ENCODE measurements at regions not wholly inside any gene's neighbourhood (a gene's known extent, or its start where the extent isn't known, plus 50 kb on each side); places are given as distances from the start of the nearest gene placed in this dataset.

- H3K9me3 Mint-ChIP-seq = peaks cover 3% of the 10 kb centered on the region
- no peaks in the 10 kb centered on the region for H3K4me1 Mint-ChIP-seq
- no peak overlapping the region for H3K27ac Mint-ChIP-seq
- H3K36me3 Mint-ChIP-seq = no peaks in the 10 kb centered on the region
- no peak overlapping the region for H3K4me3 Mint-ChIP-seq
- no peaks in the 10 kb centered on the region for H3K27me3 Mint-ChIP-seq
- DNase-seq (ENCODE audit: low spot score in 2 of 2) (no peak), ATAC-seq (ENCODE audit: low read depth) (no peak)
Measured at GRCh38 chr7:68311958-68312357, 1286.3 kb upstream of the AUTS2 start.

DNA sequence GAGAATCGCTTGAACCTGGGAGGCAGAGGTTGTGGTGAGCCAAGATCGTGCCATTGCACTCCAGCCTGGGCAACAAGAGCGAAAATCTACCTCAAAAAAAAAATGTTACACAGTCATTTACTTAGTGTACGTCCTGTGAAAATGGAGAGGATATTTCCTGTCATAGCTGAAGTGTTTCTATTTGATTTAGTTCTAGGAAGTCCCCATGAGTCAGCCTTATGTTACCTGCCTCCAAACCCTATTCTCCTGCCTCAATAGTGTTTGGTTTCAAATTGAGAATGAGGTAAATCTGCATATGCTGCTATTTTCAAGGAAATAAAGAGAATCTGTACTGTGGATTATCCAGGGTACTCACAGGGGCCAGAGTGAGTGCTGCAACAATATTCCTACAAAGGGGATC is 1284.5 kb upstream of the AUTS2 start:
- Mint-ChIP-seq H3K4me1 (no peaks in the 10 kb centered on the region), H3K27ac (no peak overlapping the region), H3K36me3 (no peaks in the 10 kb centered on the region), H3K4me3 (no peak overlapping the region), H3K27me3 (no peaks in the 10 kb centered on the region), H3K9me3 (peaks cover 3% of the 10 kb centered on the region)
- no peak for ATAC-seq (ENCODE audit: low read depth)
- DNase-seq (ENCODE audit: low spot score in 2 of 2) = no peak

DNA sequence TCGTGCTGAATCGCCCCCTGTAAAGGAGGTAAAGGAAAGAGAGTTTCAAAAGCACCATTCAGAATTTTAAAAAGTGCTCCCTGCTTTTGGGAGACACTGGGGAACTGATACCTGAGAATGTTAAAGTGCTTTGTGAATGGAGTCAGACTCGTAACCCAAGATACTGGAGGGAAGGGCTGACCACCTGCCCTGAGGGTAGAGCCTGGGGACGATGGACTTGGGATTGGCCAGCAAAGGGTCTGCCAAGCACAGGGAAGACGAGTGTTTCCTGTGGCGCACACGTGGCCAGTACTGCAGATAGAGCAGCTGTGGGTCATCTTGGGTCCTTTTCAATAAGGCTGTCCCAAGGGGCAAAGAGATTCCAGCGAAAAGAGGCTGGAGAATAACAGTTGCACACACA is 1284.1 kb upstream of the AUTS2 start:
- DNase-seq (ENCODE audit: low spot score in 2 of 2) (no peak), ATAC-seq (ENCODE audit: low read depth) (no peak)
- Mint-ChIP-seq H3K27me3 (no peaks in the 10 kb centered on the region), H3K27ac (no peak overlapping the region), H3K4me3 (no peak overlapping the region), H3K4me1 (no peaks in the 10 kb centered on the region), H3K9me3 (peaks cover 3% of the 10 kb centered on the region), H3K36me3 (no peaks in the 10 kb centered on the region)

DNA sequence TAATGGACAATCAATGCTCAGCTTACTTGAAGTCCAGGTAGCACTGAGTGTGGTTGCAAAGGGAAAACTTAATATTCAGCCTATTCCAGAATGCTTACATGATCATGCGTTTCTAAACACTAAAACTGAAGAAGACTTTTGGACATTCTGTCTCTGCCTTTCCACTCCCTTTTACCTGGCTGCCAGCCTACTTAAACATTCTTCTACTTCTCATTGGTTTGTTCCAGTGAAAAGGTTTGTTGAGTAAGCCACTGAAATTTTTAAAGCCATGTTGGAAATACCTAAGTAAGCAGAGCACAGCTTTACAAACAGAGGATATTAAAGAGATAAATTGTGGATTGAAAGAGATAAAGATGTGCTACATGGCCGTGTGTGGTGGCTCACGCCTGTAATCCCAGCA is 1280.8 kb upstream of the AUTS2 start:
- no peak for DNase-seq (ENCODE audit: low spot score in 2 of 2)
- no peaks in the 10 kb centered on the region for H3K36me3 Mint-ChIP-seq
- peaks cover 3% of the 10 kb centered on the region for H3K9me3 Mint-ChIP-seq

DNA sequence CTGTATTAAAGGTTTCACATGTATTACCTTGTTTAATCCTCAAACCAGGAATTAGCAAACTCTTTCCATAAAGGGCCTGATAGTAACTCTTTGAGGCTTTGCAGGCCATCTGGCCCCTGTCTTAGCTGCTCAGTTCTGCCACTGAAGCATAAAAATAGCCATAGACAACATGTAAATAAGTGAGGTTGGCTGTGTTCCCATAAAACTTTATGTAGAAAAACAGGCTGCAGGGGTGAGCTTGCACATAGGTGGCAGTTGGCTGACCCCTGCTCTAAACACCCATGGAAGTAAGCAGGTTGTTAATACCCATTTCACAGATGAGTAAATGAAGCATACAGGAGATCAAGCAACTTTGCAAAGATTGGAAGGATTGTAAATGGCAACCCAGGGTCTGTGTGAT is 1279.2 kb upstream of the AUTS2 start:
- no peak overlapping the region for H3K27ac Mint-ChIP-seq
- ATAC-seq (ENCODE audit: low read depth) = no peak
- DNase-seq (ENCODE audit: low spot score in 2 of 2) = no peak
- H3K9me3 Mint-ChIP-seq = no peaks in the 10 kb centered on the region
- no peak overlapping the region for H3K4me3 Mint-ChIP-seq
- H3K4me1 Mint-ChIP-seq = no peaks in the 10 kb centered on the region
- no peaks in the 10 kb centered on the region for H3K36me3 Mint-ChIP-seq
- no peaks in the 10 kb centered on the region for H3K27me3 Mint-ChIP-seq

More for the DNA sequence above, 1280.8 kb upstream of the AUTS2 start:
- no peak for ATAC-seq (ENCODE audit: low read depth)
- Mint-ChIP-seq H3K4me3 (no peak overlapping the region), H3K4me1 (no peaks in the 10 kb centered on the region), H3K27ac (no peak overlapping the region), H3K27me3 (no peaks in the 10 kb centered on the region)

DNA sequence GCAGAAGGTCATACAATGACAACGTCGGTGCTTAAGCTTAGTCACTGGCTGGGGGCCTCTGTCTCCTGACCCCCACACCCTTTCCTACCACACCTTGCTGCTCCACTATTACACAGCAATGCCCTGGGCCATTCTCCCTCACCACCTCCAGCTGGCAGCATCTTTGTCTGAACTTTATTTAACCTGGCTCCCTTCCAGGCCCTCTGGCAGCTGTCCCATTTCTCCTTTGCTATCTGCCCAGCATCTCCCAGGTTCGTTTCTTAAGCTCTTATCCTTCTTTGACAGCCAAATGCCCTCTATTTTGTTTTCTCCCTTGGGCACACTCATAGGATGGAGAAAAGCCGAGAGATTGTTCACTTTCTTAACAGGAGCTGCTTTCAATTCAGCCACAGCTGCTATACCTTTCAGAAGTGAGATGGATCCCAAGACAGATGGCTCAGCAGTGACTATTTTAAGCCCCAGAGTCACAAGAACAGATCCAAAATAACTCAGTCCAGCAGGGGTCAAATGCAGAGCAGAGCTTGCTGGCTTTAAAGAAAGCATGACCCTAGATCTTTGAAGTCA is 1277.1 kb upstream of the AUTS2 start:
- Mint-ChIP-seq H3K4me1 (no peaks in the 10 kb centered on the region), H3K36me3 (no peaks in the 10 kb centered on the region), H3K9me3 (no peaks in the 10 kb centered on the region), H3K4me3 (no peak overlapping the region), H3K27ac (no peak overlapping the region), H3K27me3 (no peaks in the 10 kb centered on the region)
- ATAC-seq (ENCODE audit: low read depth) (no peak), DNase-seq (ENCODE audit: low spot score in 2 of 2) (no peak)

DNA sequence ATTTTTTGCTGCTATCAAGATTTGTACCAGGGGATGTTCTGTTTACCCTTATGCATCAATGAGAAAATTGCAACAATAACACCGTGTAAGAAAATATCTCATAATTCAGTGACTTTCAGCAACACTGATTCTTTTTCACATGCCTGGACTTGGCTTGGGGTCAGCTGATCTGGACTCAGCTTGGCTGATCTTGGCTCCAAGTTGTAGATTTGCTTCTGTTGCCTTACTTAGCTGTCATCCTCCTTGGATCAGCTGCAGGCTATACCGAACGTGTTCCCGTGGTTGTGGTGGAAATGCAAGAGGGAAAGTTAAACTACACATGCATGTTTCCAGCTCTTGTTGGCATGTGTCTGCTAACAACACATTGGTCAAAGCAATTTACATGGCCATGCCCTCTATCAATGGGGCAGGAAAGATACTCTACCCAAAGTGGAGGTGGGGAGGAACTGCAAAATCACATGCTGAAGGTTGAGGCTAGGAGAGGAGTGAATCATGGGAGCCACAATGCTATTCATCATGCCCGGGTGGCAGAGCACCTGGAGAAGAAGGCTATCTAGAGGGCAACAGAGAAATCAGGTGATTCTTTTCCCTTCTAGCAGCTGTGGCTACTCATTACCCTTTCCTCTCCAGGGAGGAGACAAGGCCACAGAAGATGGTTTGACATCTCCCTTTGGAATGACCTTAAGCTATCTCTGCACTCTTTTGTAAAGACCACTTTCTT is 1276.3 kb upstream of the AUTS2 start:
- no peaks in the 10 kb centered on the region for H3K9me3 Mint-ChIP-seq
- no peak for ATAC-seq (ENCODE audit: low read depth)
- H3K27ac Mint-ChIP-seq = no peak overlapping the region
- no peaks in the 10 kb centered on the region for H3K27me3 Mint-ChIP-seq
- H3K36me3 Mint-ChIP-seq = no peaks in the 10 kb centered on the region
- no peak overlapping the region for H3K4me3 Mint-ChIP-seq
- DNase-seq (ENCODE audit: low spot score in 2 of 2) = no peak
- H3K4me1 Mint-ChIP-seq = no peaks in the 10 kb centered on the region

- Mint-ChIP-seq H3K27ac (no peak overlapping the region), H3K4me3 (no peak overlapping the region), H3K27me3 (no peaks in the 10 kb centered on the region), H3K4me1 (no peaks in the 10 kb centered on the region), H3K36me3 (no peaks in the 10 kb centered on the region), H3K9me3 (peaks cover 2% of the 10 kb centered on the region)
- no peak for DNase-seq (ENCODE audit: low spot score in 2 of 2)
- ATAC-seq (ENCODE audit: low read depth) = no peak
Measured at GRCh38 chr7:68324621-68325020, 1273.7 kb upstream of the AUTS2 start.

DNA sequence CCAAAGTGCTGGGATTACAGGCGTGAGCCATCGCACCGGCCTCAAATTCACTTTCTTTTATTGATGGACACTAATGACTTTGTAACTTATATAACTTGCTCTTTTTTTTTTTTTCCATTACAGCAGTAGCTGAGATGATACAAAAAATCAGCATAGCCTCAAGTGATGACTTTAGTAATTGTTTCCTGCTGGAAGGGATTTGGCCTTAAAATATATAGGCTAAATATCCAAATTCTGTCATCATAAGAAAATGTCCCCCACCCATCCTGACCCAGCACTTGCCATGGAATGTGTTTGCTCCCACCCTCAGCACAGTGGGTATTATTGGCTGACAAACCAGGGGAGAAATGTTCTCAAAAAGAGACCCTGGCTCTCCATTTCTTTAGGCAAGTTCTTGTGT is 1264.1 kb upstream of the AUTS2 start:
- no peak for DNase-seq (ENCODE audit: low spot score in 2 of 2)
- Mint-ChIP-seq H3K4me1 (no peaks in the 10 kb centered on the region), H3K27ac (no peak overlapping the region), H3K4me3 (no peak overlapping the region), H3K27me3 (no peaks in the 10 kb centered on the region), H3K36me3 (no peaks in the 10 kb centered on the region), H3K9me3 (peaks cover 12% of the 10 kb centered on the region)
- ATAC-seq (ENCODE audit: low read depth) = no peak

DNA sequence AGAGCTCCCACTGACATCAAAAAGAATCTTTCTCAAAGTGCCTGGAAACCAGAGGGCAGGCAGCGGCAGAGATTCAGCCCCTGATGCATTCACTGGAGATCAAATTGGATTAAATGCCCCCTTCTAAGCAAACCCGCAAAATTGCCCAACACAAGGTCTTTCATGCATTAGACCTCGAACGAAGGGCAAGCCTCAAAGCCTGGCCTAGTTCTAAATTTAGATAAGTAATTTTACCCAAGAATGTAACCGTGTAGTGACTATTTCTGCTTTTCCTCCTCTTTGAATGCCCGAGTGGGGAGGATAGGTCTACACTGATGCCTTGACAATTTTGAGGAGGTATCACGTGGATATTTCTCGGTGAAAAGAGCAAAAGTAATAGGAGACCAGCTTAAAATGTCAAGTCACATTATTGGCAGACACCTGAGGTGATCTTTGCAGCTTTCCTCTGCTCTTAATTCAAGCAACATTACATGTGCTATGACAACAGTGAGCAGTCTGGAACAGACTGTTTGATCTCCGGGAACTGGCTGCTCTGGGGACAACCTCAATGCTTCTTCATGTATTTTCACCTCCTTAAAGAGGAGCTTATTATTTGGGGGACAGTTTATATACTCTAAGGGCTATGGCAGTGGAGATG is 1263.5 kb upstream of the AUTS2 start:
- Mint-ChIP-seq H3K9me3 (peaks cover 14% of the 10 kb centered on the region), H3K4me3 (no peak overlapping the region), H3K4me1 (no peaks in the 10 kb centered on the region), H3K27me3 (no peaks in the 10 kb centered on the region), H3K36me3 (no peaks in the 10 kb centered on the region), H3K27ac (no peak overlapping the region)
- DNase-seq (ENCODE audit: low spot score in 2 of 2) = no peak
- no peak for ATAC-seq (ENCODE audit: low read depth)

DNA sequence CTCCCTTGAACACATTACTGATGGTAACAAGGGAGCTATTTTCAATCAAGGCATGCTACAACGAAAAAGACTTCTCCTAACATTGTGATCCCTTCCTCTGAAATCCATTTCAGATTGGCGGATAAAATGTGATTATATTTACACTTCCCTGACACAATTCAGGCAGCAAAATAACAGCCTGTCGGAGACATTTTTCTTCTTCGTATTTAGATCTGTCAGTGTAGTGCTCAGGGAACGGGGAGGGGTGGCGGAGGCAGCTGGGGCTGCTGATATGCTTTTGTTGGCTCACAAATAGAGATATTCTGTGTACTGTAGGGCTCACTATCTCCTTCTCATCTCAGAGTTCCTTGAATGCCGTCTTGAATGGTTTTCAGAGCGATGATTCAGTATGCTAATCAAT is 1261.7 kb upstream of the AUTS2 start:
- no peak overlapping the region for H3K4me3 Mint-ChIP-seq
- H3K27ac Mint-ChIP-seq = no peak overlapping the region
- ATAC-seq (ENCODE audit: low read depth) (no peak), DNase-seq (ENCODE audit: low spot score in 2 of 2) (no peak)
- H3K27me3 Mint-ChIP-seq = no peaks in the 10 kb centered on the region
- H3K36me3 Mint-ChIP-seq = no peaks in the 10 kb centered on the region
- H3K4me1 Mint-ChIP-seq = no peaks in the 10 kb centered on the region
- H3K9me3 Mint-ChIP-seq = peaks cover 11% of the 10 kb centered on the region

DNA sequence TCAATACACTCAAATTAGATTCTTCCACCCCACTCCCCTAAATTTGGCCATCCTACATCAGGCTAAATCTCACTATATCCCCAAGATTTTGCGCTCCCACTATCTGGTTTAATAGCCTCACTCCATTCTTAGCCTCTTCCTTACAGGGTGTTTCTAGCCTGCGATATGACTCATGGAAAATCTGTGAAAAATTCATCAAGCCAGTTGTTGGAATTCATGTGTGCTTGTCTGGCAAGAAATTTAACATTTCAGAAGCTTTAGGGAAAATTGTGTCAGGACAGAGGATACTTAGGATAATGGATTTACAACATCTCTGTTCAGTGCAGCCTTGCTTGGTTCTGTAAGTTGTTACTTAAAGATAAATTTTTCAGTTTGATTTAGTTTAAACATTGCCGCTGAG is 1249.9 kb upstream of the AUTS2 start:
- H3K36me3 Mint-ChIP-seq = no peaks in the 10 kb centered on the region
- no peaks in the 10 kb centered on the region for H3K4me1 Mint-ChIP-seq
- no peaks in the 10 kb centered on the region for H3K27me3 Mint-ChIP-seq
- H3K27ac Mint-ChIP-seq = no peak overlapping the region
- DNase-seq (ENCODE audit: low spot score in 2 of 2) (no peak), ATAC-seq (ENCODE audit: low read depth) (no peak)
- no peak overlapping the region for H3K4me3 Mint-ChIP-seq
- peaks cover 5% of the 10 kb centered on the region for H3K9me3 Mint-ChIP-seq

- DNase-seq (ENCODE audit: low spot score in 2 of 2) (no peak), ATAC-seq (ENCODE audit: low read depth) (no peak)
- H3K4me1 Mint-ChIP-seq = no peaks in the 10 kb centered on the region
- H3K27me3 Mint-ChIP-seq = no peaks in the 10 kb centered on the region
- peaks cover 3% of the 10 kb centered on the region for H3K36me3 Mint-ChIP-seq
- peaks cover 11% of the 10 kb centered on the region for H3K9me3 Mint-ChIP-seq
- H3K4me3 Mint-ChIP-seq = no peak overlapping the region
- no peak overlapping the region for H3K27ac Mint-ChIP-seq
Measured at GRCh38 chr7:68362745-68363518, 1235.3 kb upstream of the AUTS2 start.

DNA sequence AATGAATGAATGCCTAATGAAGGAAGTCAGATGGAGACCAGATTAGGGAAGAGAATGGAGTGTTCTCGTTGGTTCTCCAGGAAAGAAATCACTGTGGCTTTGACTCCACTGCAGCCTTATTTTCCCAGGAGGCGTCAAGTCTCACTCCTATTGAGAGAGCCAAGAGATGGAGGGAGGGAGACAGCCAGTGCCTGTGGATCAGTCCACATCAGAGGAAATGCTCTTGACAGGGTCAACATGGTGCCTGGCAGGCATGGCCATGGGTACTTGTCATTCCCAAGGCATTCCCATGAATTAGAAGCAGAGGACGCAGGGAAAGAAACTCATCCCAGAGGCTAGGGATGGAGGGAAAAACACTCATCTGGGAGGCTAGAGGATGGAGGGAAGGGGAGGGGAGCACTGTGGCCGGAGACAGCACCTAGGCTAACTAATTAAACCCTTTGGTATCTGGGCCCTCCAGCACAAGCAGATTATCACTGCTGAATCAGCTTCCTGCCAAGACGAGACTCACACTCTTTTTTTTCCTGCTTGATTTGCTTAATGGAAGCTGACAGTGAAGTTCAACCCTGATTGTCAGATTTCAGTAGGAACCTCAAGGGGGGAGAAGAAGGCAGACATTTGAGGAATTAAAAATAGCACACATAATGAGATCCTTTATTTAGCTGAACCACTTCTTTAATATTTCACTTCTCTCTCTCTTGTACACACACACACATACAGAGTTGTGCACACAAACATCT is 1233.2 kb upstream of the AUTS2 start:
- no peak for DNase-seq (ENCODE audit: low spot score in 2 of 2)
- no peak overlapping the region for H3K4me3 Mint-ChIP-seq
- H3K27ac Mint-ChIP-seq = no peak overlapping the region
- H3K27me3 Mint-ChIP-seq = peaks cover 1% of the 10 kb centered on the region
- no peaks in the 10 kb centered on the region for H3K4me1 Mint-ChIP-seq
- H3K9me3 Mint-ChIP-seq = peaks cover 14% of the 10 kb centered on the region
- H3K36me3 Mint-ChIP-seq = peaks cover 3% of the 10 kb centered on the region
- no peak for ATAC-seq (ENCODE audit: low read depth)

Data from memory B cell (primary cell).